Stimulated activated CD8-positive, alpha-beta memory T cell treated with anti-CD3 and anti-CD28 coated beads, Interleukin-12 subunit alpha, Interleukin-12 subunit beta, amount 100 ng/mL, for 1 hour (primary cell): ENCODE measurements at regions not wholly inside any gene's neighbourhood (a gene's known extent, or its start where the extent isn't known, plus 50 kb on each side); places are given as distances from the start of the nearest gene placed in this dataset.
"Not testable (repeated sequence)": the region's sequence is repeated elsewhere in the genome, so short reads cannot be mapped to it uniquely, and the experiment has no call there.

Experiments used
- DNase-seq: peaks from one replicate; pipeline ENCODE4 v3.0.0-alpha.2; 2020; ENCODE audit warnings: low read depth

DNA sequence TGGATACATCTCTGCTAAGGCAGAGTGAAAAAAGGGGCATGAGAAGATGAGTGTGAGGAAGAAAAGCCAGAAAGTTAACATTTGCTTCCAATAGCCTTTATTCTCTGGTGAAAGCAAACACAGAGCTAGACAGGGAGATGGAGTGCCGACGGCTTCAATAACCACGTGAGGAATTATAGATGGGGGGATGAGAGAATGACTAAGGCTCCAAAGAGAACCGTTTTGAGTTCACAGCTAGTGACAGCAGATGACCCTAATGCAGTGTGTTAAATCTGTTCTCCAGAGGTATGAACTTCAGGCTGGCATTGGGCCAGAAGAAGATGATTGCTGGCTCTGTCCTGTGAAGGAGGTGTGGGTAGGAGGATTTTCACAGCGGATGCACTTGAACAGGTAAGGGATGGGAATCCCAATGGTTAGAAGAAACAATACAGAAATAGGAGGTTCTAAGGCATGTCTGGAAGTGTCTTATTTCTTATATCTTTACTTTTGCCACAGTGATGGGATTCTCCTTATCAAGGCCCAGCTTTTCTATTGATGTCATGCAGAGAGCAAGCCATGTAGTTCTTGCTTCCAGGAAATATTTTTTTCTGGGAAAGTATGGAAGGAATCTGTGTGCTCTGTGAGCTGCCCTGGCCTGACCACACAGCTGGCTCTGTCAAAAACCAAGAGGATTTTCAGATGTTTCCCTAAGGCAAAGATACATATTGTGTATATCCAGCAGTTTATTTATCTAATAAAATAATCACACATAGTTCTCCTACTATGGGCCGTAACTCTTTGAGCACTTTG is 573.8 kb downstream of the LTN1 start:
- DNase-seq, result no peak

DNA sequence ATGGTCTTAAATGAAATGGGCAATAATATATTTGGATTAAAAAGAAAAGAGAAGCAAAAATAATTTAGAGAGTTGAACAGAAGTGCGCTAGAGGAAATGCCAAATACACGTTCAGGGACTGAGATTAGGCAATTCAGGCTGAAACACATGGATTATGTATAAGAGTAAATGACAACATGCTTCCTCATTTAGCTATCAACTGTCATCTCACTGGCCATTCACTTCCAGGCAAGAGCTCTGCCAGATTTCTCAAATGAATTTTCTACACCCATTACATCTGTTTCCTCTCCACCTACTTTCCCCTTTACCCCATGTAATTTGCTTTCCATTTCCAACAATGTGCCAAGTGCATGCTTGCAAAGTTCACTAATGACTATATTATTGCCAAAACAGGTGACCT is 582.4 kb downstream of the LTN1 start:
- no peak for DNase-seq

DNA sequence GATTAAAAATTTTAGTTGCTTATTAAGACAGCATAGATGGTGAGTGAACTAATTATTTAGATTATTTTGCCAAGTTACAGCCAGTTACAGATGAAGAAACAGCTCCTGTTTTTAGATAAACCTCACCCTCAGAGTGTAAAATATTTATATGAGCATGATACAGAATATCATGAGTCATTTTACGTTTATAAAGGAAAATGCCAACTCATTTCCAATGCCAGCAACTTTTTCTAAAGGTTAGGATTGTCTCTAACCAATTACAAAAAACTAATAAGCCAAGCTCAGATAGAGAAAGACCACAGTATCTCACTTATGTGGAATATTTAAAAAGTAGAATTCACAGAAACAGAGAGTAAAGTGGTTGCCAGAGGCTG is 590.1 kb downstream of the LTN1 start:
- DNase-seq, result no peak

DNA sequence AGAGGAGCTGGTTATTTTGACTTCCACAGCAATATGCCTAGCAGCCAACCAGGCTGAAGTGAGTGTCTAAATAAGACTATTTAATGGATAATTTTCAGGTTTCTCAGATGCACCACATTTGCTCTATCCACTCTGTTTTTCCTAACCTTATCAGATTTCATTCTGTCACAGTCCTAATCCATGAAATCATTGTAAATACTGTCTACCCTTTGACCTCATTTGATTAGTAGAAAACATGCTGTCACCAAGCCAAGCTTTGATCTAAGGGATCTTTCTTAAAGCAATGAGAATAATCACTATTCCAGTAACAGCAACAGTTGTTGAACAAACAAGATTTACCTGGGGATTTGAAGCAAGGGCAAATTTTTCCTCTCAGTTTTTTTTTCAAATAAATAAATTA is 595.6 kb downstream of the LTN1 start:
- no peak for DNase-seq

DNA sequence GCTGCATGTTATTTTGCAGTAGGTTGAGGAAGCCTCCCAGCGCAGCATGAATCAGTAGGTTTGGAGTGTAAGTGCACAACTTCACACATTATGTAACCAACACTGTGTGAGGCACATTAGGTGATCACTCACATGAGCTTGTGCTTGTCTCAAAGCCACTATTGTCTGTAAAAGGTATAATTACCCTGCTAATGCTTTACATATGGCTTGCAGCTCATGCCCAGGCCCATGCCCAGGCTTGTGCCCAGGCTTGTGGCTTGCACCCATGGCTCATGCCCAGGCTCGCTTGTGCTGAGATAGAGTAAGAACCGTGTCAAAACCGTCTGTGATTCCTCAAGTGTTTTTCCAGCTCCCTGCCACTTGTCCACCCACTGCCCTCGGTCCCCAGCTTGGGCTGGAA is 596.3 kb downstream of the LTN1 start:
- no peak for DNase-seq

DNA sequence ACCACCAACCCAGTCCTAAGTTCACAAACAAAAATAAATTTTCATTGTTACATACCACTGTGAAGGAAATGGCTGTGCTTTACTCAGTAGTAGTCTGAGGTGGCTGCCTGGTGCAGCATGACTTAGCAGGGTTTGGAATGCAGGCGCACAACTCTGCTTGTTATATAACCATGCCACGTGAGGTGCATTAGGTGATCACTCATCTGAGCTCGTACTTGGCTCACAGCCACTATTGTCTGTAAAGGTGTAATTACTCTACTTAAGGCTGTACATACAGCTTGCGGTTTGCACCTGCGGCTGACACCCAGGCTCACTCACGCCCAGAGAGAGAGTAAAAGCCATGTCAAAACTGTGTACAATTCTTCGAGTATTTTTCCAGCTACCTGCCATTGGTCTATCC is 599.4 kb downstream of the LTN1 start:
- no peak for DNase-seq

DNA sequence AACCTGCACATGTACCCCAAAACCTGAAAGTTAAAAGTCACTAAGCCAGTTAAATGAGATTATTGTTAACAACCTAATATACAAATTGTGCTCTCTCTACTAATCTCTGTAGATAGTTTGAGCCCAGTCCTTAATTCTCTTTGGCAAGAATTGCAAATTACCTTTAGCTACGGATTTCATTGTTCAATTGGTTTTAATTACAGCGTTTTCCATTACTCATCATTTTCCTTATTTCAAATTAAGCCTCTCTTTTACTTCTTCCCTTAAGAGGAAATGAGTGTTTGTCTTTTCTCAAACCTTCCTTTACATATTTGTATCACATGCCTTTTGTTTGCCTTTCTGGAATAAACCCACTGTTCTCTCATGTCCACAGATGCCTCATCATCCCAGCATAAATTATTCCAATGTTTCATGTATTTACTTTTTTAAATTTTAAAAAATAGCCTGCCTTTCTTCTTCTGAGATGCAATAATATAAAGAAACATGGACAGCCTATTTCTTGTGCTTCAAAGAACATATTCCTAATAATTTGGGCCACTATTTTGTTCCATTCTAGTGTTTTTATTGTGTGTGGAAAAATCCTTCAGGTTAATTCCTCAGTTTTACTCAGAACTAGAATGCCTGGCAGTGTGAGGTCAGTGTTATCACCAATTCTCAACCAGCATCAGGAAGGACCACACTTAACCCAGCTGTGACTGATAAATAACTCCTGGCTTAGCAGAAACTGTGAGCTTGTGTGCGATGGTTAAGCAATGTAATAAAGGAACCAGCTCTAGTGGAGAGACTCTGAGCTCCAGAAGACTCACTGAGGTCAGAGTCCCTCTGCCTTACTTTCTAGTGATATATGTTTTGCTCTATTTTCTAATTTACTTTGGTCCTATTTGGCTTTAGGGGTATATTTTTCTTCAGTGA is 600.5 kb downstream of the LTN1 start:
- DNase-seq, result no peak

DNA sequence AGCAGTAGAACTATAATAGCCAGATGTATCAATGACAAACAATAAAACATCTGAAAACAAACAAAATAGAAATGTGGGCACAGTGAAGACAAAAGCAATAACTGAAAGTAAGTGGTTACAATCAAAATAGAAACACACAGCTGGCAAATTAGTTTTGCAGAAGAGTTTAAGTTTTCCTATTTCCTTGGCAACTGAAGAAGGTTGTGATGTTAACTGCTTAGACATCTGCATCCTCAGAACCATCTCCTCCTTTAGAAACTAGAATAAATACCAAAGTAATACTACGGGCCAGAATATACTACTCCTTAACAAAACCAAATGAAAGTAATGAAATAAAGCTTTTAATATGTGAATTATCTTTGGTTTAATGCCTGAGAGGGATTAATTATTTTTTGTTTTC is 605.5 kb downstream of the LTN1 start:
- DNase-seq, result no peak

DNA sequence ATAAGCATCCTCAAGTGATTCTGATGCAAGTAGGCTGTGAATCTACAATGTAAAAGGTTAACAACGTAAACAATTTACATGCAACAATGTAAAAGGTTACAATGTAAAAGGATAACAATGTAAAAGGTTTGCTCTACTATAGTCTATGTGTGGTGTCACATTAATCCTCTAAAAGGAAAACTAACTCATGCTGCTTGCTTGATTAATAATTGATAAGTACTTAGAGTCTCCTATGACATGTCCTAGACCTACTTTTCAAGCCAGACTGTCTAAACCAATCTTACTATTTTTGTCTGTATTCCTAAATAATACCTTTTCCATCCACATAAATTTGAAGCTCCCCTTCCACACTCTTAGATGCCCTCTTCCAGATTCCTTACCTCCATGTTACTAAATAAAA is 606.8 kb downstream of the LTN1 start:
- DNase-seq, result no peak

DNA sequence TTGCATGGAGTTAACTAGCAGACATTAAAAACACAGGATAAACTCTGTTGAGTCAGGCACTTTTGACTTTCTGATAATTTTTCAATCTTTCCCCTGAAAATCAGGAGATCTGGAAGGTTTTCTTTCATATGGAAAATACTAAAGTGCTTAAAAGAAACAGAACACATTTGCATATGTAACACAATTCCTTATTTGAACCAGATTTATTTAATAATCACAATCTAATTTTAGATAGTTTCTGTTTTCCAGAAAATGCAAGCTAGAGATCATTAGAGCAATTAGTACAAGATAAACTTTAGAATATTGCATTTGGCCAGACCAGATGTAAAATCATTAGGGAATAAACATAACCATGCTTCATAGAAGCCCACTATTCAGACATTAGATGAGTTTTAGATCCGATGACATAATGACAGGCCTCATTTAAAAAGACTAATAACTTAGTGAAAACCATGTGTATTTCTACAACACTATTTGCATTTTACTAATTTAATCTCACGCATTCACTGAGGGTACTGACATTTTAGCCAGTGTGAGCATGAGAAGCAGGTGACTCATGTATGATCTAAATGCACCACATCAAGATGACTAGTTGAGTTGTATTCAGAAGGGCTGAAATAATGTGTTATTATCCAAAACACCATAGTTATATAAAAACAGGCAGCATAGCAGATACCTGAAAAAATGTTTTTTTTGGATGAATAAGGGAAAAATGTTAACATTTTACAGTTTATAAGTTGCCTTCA is 611.5 kb downstream of the LTN1 start:
- not testable (repeated sequence) for DNase-seq

DNA sequence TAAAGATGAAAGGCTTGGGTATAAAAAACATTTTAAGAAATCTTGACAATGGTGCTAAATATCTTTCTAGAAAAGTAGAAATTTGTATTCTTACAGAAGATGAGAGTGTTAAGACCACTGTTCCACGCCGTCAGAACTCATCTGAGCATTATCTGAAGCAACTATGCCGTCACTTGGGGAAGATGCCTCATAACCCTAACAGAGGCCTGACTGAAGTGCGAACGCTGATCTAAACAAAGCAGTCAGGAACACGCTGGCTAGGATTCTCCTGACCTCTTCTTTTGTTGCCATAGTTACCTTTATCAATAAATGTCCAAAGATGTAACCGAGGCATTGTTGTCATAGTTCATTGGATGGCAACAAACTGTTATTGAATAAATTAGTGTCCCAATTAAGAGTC is 612.4 kb downstream of the LTN1 start:
- DNase-seq, result no peak

DNA sequence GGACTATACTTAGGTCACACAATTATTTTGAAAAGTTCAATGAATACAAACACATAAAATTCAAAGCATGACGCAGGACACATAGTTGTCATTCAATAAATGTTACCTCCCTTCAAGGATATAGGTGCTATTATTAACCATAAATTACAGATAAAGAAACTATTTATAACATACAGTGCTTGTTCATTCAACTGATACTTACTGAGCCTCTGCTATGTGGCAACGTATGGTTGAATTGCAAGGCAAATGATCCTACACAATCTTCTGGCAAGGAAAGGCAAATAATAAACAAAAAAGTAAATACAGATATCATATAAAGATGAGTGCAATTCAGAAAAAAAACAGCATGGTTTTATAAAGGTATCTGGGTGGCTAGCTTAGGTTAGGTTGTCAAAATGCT is 614.7 kb downstream of the LTN1 start:
- no peak for DNase-seq

DNA sequence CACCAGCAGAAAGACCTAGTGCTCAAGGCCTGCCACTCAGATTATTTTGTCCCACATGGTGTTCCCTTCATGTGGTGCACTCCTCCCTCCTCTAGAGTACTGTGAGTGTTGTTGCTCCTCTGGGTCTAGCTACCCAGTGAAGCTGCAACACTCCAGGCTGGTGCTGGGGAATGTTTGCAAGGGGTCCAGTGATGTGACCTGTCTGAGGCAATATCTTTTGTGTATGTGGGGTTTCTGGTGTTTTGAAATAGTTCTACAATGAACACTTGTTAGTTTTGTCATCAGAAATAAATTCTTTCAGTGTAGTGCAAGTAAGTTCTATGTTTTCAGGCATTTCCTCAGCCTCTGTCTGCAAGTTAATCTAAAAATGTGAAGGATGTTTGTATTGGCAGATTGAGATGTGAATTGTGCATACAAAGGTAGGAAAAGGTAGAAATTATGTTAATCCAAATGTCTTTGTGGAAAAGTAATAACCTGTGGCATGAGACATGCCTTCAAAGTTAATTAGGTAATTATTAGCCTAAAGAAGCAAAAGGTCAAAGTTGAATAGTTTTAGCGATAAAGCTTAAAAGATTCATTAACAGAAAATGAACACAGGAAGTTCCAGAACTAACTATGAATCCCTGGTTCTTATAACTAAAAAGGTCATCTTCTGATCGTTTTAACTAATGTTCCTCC is 616.8 kb downstream of the LTN1 start:
- no peak for DNase-seq

DNA sequence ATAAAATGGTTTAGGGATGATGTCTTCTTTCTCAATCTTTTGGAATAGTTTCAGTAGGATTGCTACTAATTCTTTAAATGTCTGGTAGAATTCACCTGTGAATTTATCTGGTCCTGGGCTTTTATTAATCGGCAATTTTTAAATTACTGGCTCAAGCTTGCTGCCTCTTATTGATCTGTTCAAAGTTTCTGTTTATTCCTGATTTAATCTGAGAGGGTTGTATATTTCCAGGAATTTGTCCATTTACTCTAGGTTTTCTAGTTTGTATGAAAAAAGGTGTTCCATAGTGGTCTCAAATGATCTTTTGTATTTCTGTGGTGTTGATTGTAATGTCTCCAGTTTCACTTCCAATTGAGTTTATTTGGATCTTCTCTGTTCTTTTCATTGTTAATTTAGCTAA is 617.8 kb downstream of the LTN1 start:
- DNase-seq, result no peak

DNA sequence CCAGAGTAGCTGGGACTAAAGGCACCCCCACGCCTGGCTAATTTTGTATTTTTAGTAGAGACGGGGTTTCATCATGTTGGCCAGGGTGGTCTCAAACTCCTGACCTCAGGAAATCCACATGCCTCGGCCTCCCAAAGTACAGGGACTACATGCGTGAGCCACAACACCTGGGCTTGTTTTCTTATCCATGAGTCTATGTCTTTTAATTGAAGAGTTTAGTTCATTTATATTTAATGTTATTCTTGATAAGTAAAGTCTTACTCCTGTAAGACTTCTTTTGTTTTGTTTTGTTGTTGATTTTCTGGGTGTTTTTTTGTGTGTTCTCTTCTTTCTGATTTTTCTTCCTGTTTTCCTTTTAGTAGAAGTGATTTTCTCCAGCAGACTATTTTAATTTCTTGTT is 621.0 kb downstream of the LTN1 start:
- DNase-seq, result no peak

DNA sequence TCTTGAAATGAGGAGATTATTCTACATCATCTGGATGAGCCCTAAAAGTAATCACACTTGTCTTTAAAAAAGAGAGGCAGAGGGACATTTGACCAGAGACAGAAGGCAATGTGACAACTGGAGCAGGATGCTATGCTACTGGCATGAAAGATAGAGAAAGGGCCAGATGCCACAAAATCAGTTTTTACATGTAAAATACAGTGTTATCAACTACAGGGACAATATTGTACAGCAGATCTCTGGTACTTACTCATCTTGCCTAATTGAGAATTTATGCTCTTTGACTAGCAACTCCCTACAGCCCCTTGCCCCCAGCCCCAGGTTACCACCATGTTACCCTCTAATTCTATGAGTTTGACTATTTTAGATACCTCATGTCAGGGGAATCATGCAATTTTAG is 633.4 kb downstream of the LTN1 start:
- no peak for DNase-seq

DNA sequence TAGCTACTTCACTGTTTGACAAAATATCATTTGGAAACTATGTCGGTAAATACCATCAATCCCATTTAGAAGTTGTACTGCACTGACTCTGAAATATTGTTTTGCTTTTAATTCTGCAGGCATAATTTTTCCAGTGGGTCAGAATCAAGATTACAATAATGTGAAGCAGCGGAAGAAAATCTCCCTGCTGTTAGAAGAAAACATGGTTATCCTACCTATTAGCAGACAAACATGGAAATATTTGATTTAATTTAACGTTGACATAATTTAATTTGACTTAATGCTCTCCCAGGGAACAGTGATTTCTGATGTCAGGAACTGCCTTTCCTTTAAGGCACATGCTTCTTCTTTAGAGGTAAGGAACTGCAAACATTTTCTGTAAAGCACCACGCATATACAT is 634.0 kb downstream of the LTN1 start:
- no peak for DNase-seq

DNA sequence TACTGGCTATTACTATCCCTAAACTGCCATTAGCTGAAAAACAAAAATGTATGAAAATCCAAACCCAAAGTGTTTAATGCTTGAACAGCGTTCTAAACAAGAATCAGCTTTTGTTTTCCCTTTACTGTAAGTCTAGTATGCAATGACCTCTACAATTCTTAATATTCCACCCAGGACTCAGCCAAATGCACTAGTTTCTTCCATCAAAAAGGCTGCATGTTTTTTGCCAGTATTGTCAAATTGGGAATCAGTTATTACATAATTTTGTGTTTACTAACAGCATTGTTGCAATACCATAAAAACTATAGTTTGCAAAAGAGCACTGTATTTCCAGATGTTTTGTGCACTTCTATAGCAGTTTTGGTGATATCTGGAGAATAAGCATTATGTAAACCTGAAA is 634.5 kb downstream of the LTN1 start:
- no peak for DNase-seq

DNA sequence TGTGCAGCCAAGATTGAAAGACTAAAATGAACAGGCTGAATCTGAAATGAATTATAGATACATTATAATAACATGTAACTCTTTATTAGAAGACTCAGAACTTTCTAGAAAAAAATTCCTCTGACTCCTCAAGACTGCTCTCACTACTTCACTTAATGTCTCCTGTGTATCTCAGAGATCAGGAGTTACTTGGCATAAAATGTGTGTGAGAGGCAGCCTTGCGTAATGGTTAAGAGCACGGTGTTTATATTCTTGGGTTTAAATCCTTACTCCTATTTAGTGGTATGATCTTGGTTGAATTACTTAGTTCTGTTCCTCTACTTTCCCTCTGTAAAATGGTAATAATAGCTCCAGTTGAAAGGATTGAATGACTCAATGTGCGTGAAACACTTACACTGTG is 634.9 kb downstream of the LTN1 start:
- no peak for DNase-seq

DNA sequence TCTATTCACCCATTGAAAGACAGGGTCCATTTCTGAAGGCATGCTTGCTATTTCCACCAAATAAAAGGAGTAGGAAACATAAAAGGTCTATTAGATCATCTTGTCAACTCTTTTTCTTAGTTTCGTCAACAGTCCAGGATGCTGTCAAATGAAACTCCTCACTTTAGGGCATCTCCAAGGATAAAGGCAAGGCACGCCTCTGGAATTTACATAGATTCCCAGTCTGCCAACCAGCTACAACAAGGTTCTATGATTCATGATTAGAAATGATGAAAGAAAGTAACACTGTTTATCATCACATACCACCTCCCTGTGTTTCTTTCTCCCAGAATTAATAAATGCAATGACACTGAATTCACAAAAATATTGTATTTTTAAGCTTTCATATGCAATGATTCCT is 636.3 kb downstream of the LTN1 start:
- DNase-seq, result no peak

DNA sequence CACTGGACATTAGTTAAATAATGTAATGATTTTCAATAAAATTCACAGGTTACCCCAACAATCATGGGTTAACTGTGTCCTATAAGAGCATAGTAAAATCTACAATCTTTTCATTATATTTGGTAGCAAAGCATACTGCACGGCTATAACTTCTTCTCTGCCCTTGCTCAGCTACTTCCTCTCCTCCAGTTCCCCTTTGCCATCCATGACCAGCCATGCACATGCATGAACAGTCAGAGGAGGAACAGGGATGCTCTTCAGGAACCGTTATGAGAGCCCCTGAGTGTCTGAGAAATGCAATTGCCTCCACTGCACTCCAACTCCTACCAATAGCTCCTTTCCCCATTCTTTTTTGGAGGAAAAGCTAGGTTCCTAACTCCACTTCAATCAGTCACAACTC is 646.7 kb downstream of the LTN1 start:
- DNase-seq, result no peak

DNA sequence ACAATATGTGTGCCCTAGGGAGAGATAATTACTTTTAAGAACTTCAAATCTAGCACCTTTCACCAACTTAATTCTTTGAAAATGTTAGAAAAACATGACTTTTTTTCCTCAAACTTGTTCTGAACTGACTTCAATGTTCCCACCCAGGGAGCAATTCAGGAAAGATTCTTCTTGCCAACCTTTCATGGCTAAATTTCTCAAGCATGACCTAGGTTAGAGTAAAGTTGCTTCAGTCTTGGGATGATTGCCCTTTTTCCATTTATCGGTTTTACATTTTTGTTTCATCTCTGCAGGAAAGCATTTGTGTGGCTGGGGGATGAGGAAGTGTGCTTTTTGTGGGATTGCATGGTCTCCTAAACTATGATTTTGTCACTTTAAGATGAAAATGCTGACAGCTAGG is 647.7 kb downstream of the LTN1 start:
- DNase-seq, result no peak
